GM21786 (cell line): ENCODE measurements at regions not wholly inside any gene's neighbourhood (a gene's known extent, or its start where the extent isn't known, plus 50 kb on each side); places are given as distances from the start of the nearest gene placed in this dataset.

Experiments used
- ATAC-seq: cut with Tn5 transposase; IDR thresholded peaks from one replicate; pipeline ENCODE4 v1.9.1; 2021; ENCODE audit not compliant: unreplicated experiment

DNA sequence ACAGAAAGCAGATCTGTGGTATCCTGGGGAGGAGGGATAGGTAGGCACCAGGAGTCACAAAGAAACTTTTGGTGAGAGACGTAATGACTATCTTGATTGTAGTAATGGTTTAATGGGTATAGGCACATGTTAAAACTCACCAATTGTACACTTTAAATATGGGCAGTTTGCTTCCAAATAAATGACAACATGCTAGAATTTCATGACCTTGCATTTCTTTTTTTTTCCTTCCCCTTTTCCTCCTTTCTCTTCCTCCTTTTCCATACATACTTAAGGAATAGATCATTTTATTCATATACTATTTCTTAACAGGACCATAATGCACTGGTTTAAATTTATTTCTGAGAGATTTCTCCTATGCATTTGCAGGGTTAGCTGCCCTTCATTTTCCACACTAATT is 341.8 kb downstream of the TMEM182 start:
- no peak for ATAC-seq

DNA sequence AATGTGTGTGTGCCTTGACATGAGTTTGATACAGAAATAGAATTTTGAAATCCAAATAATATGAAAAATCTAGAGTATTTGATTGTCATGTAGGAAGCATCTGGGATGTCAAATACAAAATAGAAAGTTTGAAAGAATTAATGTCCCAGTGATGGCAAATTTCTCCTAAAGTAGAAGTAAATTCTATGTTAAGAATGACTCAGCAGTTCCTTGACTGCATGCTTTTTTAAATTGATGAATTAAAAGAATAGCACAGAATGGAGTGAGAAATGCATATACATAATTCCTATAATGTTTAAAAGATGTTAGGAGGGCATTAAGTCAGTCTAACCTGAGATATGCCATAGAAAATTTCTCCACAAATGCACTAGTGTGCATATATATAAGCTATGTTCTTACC is 357.5 kb downstream of the TMEM182 start:
- ATAC-seq: no peak

DNA sequence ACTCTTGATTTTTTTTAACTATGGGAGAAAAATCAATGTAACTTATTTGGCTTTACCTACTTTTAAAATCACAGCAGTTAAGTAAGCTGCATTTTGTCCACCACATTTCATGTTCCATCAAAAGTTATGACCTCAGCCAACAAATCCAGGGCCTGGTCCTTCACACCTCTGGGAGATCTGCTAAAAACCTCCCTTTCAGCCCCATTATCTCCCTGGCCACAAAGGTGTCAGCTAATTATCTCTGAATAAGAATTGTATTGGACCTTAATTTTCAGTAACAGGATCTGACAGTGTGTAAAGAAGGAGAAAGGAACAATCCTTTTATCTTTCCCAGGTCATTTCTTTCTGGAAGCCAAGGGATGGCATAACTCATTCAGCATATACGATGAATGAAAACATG is 359.3 kb downstream of the TMEM182 start:
- ATAC-seq: no peak

DNA sequence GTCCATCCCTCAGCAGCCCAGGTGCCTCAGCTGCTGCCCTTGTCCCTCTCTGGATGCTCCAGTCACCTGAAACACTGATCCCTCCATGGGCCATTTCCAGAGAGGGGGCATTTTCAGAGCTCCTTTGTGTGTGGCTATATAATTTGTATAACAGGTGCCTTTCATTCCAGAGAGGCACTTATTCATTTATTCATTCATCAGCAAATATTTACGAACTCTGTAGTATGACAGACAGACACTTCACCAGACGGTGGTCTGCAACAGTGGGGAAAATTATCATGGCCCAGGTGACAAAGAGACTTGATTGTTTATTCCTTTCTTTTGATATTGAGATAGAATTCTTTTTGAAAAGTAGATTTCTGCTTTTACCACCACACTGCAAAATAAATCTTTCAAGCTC is 361.7 kb downstream of the TMEM182 start:
- ATAC-seq: no peak

DNA sequence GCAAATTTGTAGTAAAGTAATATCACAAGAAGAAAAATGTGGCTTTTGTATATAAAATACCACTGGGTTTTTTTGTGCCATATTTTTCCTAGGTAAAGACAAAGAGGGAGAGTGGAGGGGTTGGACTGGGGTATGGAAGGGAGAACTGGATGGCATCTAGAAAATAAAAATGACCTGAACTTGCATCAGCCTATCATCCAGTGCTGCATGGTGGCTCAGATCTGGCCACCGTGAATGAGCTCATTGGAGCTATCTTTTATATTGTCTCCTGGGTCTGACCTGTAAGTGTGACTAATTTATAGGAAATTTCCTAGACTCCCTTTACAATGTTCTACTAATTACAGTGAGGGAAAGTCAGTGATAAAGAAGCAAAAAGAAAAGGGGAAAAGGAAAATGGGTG is 369.0 kb downstream of the TMEM182 start:
- ATAC-seq: no peak

DNA sequence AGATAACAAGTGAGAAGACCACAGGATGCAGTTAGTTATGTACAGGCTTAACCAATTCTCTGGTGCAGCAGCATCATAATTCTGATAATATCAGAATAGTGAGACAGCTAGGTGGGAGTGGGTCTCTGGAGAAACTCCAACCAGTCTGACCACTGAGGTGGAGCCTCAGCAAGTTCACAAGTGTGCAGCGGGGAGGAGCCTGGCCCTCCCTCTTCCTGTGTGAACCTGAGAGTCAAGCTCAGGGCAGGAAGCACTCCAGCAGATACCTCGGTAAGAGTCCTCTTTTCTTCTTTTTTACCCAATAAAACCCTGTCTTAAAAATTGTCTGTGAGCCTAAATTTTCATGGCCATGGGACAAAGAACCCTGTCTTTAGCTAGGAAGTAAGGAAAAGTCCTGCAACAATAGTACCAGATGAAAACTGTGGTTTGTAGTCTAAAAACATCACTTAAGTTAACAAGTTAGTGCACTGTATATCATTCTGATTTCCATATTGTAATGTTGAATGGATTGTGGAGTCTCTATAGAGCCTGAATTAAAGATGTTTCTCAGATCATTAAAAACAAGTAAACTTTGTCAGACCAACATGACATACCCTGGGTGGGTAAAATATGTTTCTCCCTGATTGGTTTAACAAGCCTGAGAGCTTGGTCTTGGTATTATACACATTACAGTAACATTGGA is 370.8 kb downstream of the TMEM182 start:
- peak; percentile 98 for ATAC-seq

DNA sequence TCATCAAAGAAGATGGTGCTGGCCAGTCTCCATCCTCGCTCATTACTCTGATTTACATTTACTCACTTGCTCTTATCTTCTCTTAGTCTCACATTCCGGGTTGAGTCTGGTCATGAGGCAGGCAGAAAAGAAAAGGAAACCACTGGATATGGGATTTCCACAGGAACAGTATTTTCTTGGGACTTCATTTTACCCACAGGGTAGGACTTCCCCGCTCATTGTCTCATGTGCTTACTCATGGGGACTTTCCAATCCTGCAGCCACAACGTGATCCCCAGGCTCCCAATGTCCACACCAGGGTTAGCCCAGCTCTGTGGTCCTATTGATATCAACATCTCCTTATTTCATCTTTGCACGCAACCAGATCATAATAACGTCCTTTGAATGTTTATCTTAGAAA is 373.8 kb downstream of the TMEM182 start:
- ATAC-seq: no peak

DNA sequence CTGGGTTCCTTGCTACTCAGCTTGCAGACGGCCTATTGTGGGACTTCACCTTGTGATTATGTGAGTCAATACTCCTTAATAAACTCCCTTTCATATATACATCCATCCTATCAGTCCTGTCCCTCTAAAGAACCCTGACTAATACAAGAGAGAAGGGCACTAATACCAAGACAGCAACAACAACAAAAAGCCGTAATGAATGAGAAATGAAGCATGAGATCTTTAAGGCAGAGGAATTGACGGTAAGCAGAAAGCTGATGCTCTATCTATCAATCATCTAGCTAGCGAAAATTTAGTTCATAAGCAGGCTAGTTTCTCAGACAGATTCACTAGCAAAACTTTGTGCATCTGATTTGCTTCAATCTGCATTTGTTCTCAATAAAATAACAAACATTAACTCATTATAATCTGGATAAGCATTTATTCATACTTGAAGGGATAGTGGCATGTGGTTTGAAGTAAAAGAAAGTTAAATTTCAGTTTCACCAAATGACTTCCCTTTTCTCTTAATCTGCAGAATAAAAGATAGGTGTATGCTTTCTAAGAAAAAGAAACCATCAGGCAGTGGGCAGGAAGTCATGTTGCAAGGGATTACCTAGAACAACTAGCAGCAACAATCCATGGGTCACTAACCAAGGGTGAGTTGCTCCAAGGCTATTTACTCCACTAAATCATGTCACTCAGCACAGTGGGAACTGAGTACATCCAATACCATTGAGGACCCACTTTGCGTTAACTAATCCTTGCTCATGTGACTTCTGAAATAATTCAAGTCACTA is 376.5 kb downstream of the TMEM182 start:
- peak; percentile 76 for ATAC-seq

DNA sequence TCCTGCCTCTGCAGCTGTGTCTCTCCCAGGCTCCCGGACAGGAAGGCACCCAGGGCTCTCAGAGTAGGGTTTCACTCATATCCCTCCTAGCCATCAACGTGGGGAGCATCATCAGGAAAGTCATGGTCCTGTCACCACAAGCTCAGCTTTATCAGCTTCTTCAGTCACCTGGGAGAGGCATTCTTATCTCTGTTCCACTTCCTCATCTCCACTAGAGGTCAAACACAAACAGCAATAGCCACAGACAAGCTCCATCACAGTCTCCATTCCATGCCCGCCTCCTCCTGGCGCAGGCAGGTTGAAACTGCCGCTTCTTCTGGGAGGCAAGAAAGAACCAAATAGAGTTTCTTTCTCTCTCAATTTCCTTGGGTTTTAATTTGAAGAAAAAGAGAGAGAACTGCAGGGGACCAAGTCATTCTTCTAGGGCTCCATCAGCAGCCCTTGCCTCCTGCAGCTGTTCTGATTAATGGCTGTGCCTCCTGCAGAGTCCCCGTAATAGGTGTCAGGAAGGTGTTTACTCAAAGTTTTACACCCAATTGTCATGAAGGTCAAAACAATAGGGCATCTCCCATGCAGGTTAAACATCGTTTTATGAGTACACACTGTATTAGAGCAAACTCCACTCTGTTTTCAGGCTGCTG is 377.9 kb downstream of the TMEM182 start:
- no peak for ATAC-seq

DNA sequence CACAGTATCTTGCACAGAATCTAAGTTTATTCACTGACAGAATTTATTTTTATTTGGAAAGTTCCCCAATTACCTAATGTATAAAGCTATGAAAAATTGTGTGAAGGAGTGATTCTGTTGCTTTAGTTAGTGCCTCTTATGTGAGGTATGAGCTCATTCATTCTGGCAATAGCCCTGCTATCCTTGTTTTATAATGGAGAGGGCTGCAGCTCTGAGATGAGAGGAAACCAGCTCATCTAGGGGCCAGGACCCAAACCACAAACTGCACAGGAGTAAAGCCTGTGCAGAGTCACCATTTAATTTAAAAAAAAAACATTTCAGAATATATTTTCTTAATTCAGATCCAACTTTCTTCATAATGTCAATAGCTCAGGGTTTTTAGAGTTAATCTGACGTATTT is 383.0 kb downstream of the TMEM182 start:
- no peak for ATAC-seq

DNA sequence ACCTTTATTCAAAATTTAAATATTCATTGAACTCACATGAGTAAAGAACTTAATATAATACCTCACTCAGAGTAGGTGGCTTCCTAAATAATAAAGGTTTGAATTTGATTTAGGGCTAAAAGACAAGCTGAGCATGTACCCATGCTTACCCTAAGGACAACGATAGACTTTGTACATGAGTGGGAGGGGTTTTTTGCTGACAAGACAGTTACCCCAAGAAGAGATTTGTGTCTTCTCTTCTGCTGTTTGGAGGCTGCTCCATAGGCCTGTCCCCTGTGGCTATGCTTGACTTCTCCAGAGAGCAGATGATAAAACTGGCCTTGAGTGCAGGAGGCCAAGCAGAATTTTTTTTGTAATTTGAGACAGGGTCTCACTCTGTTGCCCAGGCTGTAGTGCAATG is 383.9 kb downstream of the TMEM182 start:
- no peak for ATAC-seq

DNA sequence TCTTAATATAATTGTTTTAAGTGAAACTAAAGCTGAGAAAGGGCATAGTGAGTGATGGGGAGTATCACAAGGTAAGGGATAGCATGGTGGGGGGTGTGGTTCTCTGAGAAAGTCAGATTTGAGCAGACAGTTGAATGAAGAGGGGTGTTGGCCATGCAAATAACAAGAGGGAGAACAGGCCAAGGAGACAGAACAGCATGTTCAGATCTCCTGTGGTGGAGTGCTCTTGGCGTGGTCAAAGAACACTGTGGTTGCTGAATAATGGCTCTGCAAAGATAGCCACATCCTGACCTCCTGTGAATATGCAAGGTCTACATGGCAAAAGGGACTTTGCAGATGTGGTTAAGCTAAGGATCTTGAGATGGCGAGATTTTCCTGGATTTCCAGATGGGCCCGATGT is 389.2 kb downstream of the TMEM182 start:
- ATAC-seq: no peak

DNA sequence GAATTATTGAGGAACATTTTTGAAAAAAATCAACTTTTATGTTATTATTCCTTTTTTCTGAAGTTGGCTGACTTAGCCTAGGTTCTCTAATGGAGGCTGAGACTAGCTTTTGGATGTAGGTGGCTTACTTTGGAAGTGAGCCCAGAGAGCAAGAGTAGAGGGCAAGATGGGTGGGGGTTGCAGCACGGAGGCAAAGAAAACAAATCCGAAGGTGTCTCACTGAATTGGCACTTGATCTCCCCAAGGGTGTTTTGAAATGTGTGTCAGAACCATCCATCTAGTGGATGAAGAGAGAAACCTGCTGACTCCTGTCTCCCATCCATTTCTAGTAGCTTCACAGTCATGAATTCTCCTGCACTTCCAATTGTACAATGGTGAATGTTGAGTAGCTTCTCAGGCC is 390.7 kb downstream of the TMEM182 start:
- ATAC-seq: no peak

DNA sequence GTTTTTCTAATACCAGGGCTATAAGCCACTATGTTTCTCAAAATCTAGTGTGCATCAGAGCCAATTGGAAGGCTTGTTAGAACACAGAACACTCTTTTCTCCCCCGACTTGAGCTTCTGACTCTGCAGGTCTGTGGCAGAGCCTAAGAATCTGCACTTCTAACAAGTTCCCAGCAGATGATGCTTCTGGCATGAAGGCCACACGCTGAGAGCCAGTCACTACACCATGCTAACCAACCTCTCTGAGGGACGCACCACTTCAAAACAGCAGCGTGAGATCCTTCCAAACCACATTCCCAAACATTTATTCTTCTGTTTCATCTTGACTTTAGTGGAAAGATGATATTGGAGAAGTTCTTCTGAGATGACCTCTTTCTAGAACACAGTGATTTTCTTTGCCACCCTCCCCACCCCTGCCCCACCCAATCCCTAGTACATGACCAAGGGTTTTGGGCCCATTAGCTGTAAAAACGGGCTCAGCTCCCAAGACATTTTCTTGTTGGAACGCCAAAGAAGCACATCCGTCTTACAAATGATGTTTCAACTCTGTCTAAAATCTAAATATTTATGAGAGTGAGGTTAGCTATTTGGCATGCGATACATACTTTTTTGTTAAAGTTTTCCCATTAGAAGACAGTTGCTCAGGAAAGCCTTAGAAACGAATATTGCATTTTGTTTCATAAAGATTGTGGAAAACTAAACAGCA is 391.9 kb downstream of the TMEM182 start:
- no peak for ATAC-seq

DNA sequence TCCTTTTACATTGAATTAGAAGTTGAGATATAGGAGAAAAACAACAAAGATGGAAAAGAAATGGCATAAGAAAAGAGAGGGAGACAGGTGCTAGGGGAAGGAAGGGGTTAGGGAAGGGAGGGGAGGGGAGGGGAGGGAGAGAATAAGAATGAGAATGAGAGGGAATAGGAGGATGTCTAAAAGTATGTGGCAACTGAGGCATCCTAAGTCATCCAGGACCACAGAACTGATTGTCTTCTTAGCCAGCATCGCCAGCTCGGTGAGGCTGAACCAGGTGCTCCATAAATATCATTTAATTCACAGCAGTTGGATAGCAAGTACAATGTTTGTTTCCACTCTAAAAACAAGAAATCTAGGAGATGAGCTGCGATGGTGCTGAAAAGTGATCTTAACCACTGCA is 393.5 kb downstream of the TMEM182 start:
- no peak for ATAC-seq

DNA sequence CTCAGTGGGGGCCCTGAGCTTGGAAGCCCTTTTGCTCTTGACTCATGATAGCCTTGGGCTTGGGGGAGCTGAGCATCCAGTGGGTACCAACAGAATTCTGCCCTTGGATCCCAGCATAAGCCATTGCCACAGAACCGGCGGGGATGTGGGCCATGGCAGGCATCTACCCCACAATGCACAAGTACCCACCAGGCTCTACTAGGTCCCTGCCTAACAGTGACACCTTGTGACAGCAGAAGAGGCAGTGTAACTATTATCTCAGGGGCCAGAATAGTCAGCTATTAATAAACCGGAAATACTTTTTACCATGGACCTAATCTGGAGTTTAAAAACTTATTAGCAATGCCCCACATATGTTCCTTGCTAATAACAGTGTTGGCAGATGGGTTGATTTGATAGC is 397.2 kb downstream of the TMEM182 start:
- no peak for ATAC-seq

DNA sequence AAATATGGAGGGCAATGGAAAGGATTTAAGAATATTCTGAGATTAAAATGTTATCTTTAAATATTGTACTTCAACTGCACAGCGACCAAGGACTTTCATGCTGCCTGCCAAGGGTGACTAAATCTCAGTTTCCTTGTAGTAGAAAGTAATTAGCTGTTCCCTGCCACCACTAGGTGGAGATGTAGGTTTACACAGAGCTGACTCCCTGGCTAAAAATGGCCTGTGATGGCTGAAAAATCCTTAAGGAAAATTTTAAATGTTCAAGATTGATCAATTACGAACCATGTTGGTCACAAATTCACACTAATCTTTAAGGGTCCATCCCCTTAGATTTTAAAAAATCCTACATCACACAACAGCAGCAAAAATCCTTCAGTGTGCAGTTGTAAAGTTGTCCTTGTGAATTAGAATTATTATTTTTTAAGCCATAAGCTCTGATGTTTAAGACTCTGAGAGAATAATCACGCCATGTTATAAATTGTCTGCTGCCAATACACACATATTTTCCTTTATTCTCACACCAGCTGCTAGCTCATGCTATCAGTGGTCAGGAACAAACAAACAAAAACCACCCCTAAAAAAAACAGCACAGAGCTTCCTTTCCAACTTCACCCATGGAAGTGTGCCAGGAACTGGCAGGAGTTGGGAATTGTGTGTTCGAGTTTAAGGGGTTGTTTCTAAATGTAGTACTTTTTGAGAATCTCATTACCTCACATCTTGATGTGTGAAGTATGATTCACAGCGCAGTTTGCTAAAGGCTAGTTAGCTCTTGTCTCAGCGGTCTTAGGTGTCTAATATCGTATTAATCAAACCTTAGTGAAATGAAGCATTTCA is 399.8 kb downstream of the TMEM182 start:
- no peak for ATAC-seq

DNA sequence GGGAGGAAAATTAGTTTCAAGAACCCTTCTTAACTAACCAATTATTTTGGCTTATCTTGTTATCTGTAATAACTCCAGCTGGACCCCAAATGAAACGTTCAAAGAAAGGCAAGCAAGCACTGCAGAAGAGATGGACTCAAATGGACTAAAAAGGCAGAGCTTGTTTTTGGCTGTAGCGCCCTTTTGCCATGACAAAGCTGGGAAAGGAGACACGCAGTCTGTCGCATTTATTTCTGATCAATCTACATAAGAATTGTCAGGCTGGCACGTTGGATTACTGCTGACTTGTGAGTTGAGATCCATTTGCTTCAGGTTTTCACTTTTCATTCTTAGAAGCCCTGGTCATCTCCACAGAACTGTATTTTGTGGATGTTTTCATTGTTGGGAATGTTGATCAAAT is 402.9 kb downstream of the TMEM182 start:
- ATAC-seq: no peak

DNA sequence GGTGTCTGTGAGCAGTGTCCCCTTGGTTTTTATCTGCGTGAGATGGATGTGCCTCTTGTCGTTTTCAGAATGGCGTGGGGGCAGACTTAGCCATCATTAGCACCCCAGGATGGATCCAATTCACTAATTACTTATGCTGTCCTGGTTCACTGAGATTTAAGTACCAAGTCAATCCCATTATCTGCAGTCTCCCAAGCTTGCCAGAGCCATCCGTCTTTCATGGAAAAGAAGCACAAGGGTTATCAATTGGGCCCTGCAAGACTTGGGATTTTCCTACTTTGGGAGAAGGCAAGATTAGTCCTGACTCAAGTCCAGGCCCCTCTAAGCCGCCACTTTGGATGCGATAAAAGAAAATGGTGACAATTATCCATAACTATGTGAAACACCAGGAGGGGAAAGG is 404.0 kb downstream of the TMEM182 start:
- no peak for ATAC-seq

DNA sequence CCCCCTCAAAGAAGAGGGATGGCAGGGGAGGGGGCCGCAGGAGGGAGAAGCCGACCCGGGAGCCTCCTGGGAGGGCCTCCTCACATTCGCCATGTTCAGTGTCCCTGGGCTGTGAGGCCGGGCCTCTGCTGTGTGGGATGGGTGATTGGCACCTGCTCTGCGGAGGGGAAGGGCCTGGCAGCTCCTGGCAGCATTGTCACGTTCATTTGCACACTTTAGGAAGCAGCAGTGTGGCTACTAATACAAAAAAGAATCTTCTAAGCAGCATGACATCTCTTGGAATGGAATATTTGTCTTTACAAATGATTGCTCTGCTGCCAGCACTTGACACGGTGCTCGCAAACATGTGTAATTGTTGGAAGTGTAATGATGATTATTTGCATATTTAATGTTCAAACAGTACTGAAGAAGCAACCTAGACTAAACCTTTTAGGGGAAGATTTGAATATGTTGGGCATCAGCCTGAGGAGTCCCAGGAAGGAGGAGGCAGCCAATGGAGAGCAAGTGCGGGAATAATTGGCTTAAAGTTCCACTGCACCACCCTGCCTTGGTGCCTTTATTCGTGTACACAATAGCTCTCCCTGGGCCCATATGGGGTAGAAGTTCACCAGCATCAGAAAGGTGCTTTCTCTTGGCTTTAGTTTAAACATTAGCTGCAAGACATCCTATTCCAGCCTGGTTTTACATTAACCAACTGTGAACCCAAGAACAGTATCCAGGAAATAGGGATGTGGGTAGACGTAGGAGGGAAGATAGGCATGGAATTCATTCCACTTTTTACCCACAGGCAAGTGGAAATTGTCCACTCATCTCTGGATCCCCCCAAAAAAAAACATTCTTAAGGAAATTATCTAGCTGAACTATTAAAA is 404.9 kb downstream of the TMEM182 start:
- no peak for ATAC-seq
